CD4-positive, alpha-beta T cell (primary cell): ENCODE measurements at regions not wholly inside any gene's neighbourhood (a gene's known extent, or its start where the extent isn't known, plus 50 kb on each side); places are given as distances from the start of the nearest gene placed in this dataset.
"Not testable (repeated sequence)": the region's sequence is repeated elsewhere in the genome, so short reads cannot be mapped to it uniquely, and the experiment has no call there.

Experiments
- ATAC-seq: fragments of 200-7000 bp; cut with Tn5 transposase; one replicate; pipeline ENCODE4 v1.10.0; 2022; ENCODE audit warnings: mild to moderate bottlenecking; ENCODE audit not compliant: poor library complexity
- CTCF ChIA-PET: fragments of 350-600 bp; sonication (Branson Sonifier 250); formaldehyde crosslinking; loops from one replicate; lab custom pipeline; 2021; ENCODE audit warnings: antibody characterized with exemption, inconsistent platforms; lab: Charles Lee
- POLR2A ChIA-PET: fragments of 350-600 bp; sonication (Branson Sonifier 250); formaldehyde crosslinking; loops from one replicate; lab custom pipeline; 2021; ENCODE audit warnings: antibody characterized with exemption, inconsistent platforms; lab: Charles Lee
- DNase-seq, 14 experiments: peaks; one replicate each; pipeline ENCODE4 v3.0.0-alpha.2; 2013 to 2020; ENCODE audit warnings: mixed read lengths in 2 of 14
- H3K27ac ChIP-seq, 2 donors: one replicate each; pipeline versions ENCODE4 v1.5.1 to v1.7.0; 2013; ENCODE audit warnings: low read length in 2 of 2, low read depth in 1 of 2, mild to moderate bottlenecking in 1 of 2
- H3K27me3 ChIP-seq, 2 experiments: 1 replicate in 1 of 2; 2 replicates in 1 of 2; pipeline versions ENCODE4 v1.6.1 to v1.7.0; 2013; ENCODE audit warnings: low read length in 2 of 2, control low read depth in 1 of 2, mild to moderate bottlenecking in 1 of 2, moderate library complexity in 1 of 2; ENCODE audit not compliant: insufficient read depth in 2 of 2, control insufficient read depth in 1 of 2
- H3K36me3 ChIP-seq: one replicate; pipeline ENCODE4 v1.6.1; 2013; ENCODE audit warnings: low read length, control low read depth; ENCODE audit not compliant: insufficient read depth
- H3K4me1 ChIP-seq: one replicate; pipeline ENCODE4 v1.6.1; 2013; ENCODE audit warnings: low read length, control low read depth; ENCODE audit not compliant: insufficient read depth
- H3K4me3 ChIP-seq: one replicate; pipeline ENCODE4 v1.5.1; 2013; ENCODE audit warnings: mild to moderate bottlenecking, low read length, moderate library complexity
- H3K9me3 ChIP-seq, 2 experiments: 1 replicate in 1 of 2; 2 replicates in 1 of 2; pipeline versions ENCODE4 v1.6.1 to v1.7.0; 2013; ENCODE audit warnings: low read length in 2 of 2, mild to moderate bottlenecking in 2 of 2, control low read depth in 1 of 2, moderate library complexity in 1 of 2; ENCODE audit not compliant: control insufficient read depth in 1 of 2, insufficient read depth in 1 of 2
- H3K27ac Mint-ChIP-seq: one replicate; pipeline ENCODE4 v1.8.0; 2020; ENCODE audit warnings: mixed read lengths
- H3K27me3 Mint-ChIP-seq: one replicate; pipeline ENCODE4 v1.8.0; 2021; ENCODE audit warnings: mixed read lengths
- H3K36me3 Mint-ChIP-seq: one replicate; pipeline ENCODE4 v1.8.0; 2021; ENCODE audit warnings: low read depth, mixed read lengths
- H3K4me1 Mint-ChIP-seq: one replicate; pipeline ENCODE4 v1.8.0; 2021; ENCODE audit warnings: low read depth, mixed read lengths
- H3K4me3 Mint-ChIP-seq: one replicate; pipeline ENCODE4 v1.8.0; 2020; ENCODE audit warnings: mild to moderate bottlenecking, mixed read lengths
- H3K9me3 Mint-ChIP-seq: one replicate; pipeline ENCODE4 v1.8.0; 2020; ENCODE audit warnings: mixed read lengths
- CTCF ChIP-seq: fragments of 200-600 bp; IDR thresholded peaks from one replicate; pipeline ENCODE4 v1.8.0; 2022; ENCODE audit warnings: antibody characterized with exemption, mild to moderate bottlenecking
- intact Hi-C, 2 experiments: fragments of 100-400 bp; cut with DNase I in 1 of 2; cut with micrococcal nuclease in 1 of 2; formaldehyde crosslinking; loops; one replicate each; pipeline versions ENCODE4 v1.15.1 to v1.9.0; 2023 to 2025; cut with DNase I, micrococcal nuclease

- no peaks in the 10 kb centered on the region for H3K4me1 Mint-ChIP-seq
- Histone ChIP-seq H3K27me3 (peaks cover 0 to 3% of the 10 kb centered on the region in 2 experiments), H3K4me3 (no peak overlapping the region), H3K4me1 (no peaks in the 10 kb centered on the region), H3K27ac (no peak overlapping the region), H3K9me3 (peaks cover 0 to 9% of the 10 kb centered on the region in 2 experiments), H3K36me3 (no peaks in the 10 kb centered on the region)
- no peak for ATAC-seq
- TF ChIP-seq CTCF: no peak
- H3K27ac Mint-ChIP-seq: no peak overlapping the region
- no peak overlapping the region for H3K4me3 Mint-ChIP-seq
- peaks cover 3% of the 10 kb centered on the region for H3K9me3 Mint-ChIP-seq
- no peaks in the 10 kb centered on the region for H3K36me3 Mint-ChIP-seq
- no peak for DNase-seq
- CTCF ChIA-PET: no interaction called here
- POLR2A ChIA-PET: no interaction called here
- H3K27me3 Mint-ChIP-seq: peaks cover 5% of the 10 kb centered on the region
- intact Hi-C loops: no loop called here
Observed at GRCh38 chr9:32128546-32128945, 255.9 kb upstream of the ACO1 start.

- ATAC-seq, H3K9me3 ChIP-seq, H3K27ac Mint-ChIP-seq, POLR2A ChIA-PET, H3K4me3 Mint-ChIP-seq, H3K36me3 ChIP-seq, H3K27me3 ChIP-seq, CTCF ChIA-PET, H3K36me3 Mint-ChIP-seq, H3K4me1 Mint-ChIP-seq, intact Hi-C loops, H3K9me3 Mint-ChIP-seq, H3K4me1 ChIP-seq, DNase-seq, H3K27ac ChIP-seq, H3K4me3 ChIP-seq, H3K27me3 Mint-ChIP-seq: not testable (repeated sequence)
Observed at GRCh38 chr9:32130709-32131108, 253.7 kb upstream of the ACO1 start.

DNA sequence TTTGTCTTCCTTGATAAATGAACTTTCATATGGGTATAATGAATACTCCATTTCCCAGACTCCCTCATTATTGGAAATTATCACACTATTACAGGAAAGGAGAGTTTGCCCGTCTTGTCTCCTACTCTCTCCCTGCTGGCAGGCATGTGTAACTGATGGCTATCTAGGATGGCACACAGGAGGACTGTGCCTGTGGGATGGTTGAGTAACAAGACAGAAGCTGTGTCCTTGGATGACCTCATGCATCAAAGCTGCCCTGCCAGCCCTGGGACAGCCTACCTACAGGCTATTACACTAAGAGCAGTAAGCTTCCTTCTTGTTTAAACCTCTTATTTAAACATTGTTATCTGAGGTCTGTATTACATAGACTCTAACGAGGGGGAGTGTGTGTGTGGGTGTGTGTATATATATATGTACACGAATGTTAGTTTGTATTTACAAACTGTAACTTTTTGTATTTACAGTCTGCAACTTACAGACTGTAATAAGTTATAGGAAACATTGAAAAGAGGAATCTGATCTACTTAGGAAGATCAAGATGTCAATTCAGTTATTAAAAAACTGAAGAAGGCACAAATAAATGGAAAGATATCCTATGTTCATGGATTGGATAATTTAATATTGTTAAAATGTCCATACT, 247.6 kb upstream of the ACO1 start:
- H3K36me3 Mint-ChIP-seq: no peaks in the 10 kb centered on the region
- H3K9me3 Mint-ChIP-seq: no peaks in the 10 kb centered on the region
- H3K4me1 Mint-ChIP-seq: no peaks in the 10 kb centered on the region
- Histone ChIP-seq H3K27me3 (no peaks in the 10 kb centered on the region), H3K36me3 (no peaks in the 10 kb centered on the region), H3K27ac (no peak overlapping the region), H3K9me3 (no peaks in the 10 kb centered on the region), H3K4me3 (no peak overlapping the region), H3K4me1 (no peaks in the 10 kb centered on the region)
- ChIA-PET CTCF (no interaction called here), POLR2A (no interaction called here)
- no peak overlapping the region for H3K4me3 Mint-ChIP-seq
- ATAC-seq (no peak), DNase-seq (no peak)
- H3K27ac Mint-ChIP-seq: no peak overlapping the region
- TF ChIP-seq CTCF: no peak
- H3K27me3 Mint-ChIP-seq: no peaks in the 10 kb centered on the region
- intact Hi-C loops: no loop called here

DNA sequence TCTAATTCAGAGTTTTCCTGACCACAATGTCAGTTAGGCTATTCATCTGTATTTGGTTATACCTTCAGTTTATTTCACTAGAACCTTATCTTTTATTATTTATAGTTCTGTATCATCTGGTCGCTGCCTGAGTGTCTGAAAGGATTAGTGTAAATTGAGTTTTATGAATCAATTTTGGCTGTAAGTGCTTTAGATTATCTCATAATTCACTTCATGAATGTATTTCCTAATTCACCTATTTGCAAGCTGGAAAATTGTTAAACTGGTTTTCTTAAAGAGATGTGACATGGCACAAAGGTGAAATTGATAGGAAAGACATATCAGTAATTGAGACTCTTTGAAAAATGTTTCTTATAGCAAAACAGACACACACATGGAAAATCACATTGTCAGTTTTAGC, 242.4 kb upstream of the ACO1 start:
- H3K4me3 ChIP-seq: no peak overlapping the region
- POLR2A ChIA-PET: no interaction called here
- intact Hi-C loops: no loop called here

DNA sequence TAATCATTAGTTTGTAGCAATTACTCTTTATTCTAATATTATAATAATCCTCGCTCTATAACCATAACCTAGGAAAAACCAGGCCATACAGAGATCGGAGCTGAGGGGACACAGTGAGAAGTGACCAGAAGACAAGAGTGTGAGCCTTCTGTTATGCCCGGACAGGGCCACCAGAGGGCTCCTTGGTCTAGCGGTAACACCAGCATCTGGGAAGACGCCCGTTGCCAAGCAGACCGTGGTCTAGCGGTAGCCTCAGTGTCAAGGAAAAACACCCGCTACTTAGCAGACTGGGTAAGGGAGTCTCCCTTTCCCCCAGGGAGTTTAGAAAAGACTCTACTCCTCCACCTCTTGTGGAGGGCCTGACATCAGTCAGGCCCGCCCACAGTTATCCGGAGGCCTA, 235.9 kb upstream of the ACO1 start:
- H3K36me3 Mint-ChIP-seq, CTCF ChIA-PET, ATAC-seq, POLR2A ChIA-PET, H3K27me3 Mint-ChIP-seq, H3K9me3 Mint-ChIP-seq, H3K36me3 ChIP-seq, H3K4me3 Mint-ChIP-seq, H3K9me3 ChIP-seq, H3K4me1 Mint-ChIP-seq, H3K4me1 ChIP-seq, DNase-seq, H3K27ac Mint-ChIP-seq, intact Hi-C loops, H3K27me3 ChIP-seq, H3K4me3 ChIP-seq, H3K27ac ChIP-seq: not testable (repeated sequence)

More for the DNA sequence above, 242.4 kb upstream of the ACO1 start:
- Histone ChIP-seq H3K27me3 (no peaks in the 10 kb centered on the region), H3K36me3 (no peaks in the 10 kb centered on the region), H3K9me3 (no peaks in the 10 kb centered on the region), H3K27ac (no peak overlapping the region), H3K4me1 (no peaks in the 10 kb centered on the region)
- H3K27me3 Mint-ChIP-seq: no peaks in the 10 kb centered on the region
- no peaks in the 10 kb centered on the region for H3K9me3 Mint-ChIP-seq
- H3K27ac Mint-ChIP-seq: no peak overlapping the region
- CTCF ChIA-PET: no interaction called here
- no peak overlapping the region for H3K4me3 Mint-ChIP-seq
- DNase-seq (no peak), ATAC-seq (no peak)
- no peaks in the 10 kb centered on the region for H3K4me1 Mint-ChIP-seq
- H3K36me3 Mint-ChIP-seq: no peaks in the 10 kb centered on the region
- no peak for TF ChIP-seq CTCF
